ENCODE measurements at regions not wholly inside any gene's neighbourhood (a gene's known extent, or its start where the extent isn't known, plus 50 kb on each side); places are given as distances from the start of the nearest gene placed in this dataset.

DNA sequence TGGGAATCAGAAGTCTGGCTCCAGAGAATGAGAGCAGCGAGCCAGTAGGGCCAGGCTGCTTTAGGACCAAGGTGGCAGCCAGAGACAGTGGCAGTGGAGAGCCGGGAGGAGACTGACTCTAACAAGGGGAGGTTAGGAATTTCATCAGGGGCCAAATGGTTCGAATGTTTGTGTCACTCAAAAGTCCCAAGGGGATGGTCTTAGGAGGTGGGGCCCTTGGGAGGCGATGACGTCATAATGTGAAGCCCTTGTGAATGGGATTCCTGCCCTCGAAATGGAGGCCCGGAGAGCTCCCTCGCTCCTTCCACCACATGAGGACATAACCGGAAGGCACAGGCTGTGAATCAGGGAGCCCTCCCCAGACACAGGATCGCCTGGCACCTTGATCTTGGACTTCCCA, 299.7 kb downstream of the QKI start:
- TF ChIP-seq, protein P1, sequence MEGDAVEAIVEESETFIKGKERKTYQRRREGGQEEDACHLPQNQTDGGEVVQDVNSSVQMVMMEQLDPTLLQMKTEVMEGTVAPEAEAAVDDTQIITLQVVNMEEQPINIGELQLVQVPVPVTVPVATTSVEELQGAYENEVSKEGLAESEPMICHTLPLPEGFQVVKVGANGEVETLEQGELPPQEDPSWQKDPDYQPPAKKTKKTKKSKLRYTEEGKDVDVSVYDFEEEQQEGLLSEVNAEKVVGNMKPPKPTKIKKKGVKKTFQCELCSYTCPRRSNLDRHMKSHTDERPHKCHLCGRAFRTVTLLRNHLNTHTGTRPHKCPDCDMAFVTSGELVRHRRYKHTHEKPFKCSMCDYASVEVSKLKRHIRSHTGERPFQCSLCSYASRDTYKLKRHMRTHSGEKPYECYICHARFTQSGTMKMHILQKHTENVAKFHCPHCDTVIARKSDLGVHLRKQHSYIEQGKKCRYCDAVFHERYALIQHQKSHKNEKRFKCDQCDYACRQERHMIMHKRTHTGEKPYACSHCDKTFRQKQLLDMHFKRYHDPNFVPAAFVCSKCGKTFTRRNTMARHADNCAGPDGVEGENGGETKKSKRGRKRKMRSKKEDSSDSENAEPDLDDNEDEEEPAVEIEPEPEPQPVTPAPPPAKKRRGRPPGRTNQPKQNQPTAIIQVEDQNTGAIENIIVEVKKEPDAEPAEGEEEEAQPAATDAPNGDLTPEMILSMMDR (IDR thresholded peaks at IDR 0.05; ENCODE audit: low read depth, low read length, missing control alignments): no peak
- H3K4me3 ChIP-seq (replicated peaks; ENCODE audit: low read depth, low read length): no peak overlapping the region
- no peak for DNase-seq (ENCODE audit: extremely low read depth, low read depth)

DNA sequence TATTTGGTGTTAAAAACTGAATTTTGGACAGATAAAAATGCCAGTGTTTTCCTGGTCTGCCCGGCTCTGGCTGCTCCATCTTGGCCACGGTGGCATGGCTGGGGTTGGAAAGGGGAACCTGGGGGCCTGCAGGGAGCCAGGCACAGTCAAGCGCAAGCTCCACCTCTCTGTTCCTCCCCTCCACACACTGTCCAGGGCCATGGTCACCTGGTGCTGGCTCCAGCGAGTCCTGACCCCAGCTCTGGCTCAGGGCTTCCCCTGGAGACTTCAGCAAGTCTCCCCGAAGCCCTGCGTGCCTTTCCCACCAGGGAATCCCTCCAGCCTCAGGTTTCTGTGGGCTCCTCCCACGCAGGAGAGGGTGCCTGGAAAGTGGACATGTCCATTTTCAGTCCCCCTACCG, 298.5 kb downstream of the QKI start:
- TF ChIP-seq, protein P1 (IDR thresholded peaks at IDR 0.05; ENCODE audit: low read depth, low read length, missing control alignments): no peak
- no peak for DNase-seq (ENCODE audit: extremely low read depth, low read depth)
- H3K4me3 ChIP-seq (replicated peaks; ENCODE audit: low read depth, low read length): no peak overlapping the region

DNA sequence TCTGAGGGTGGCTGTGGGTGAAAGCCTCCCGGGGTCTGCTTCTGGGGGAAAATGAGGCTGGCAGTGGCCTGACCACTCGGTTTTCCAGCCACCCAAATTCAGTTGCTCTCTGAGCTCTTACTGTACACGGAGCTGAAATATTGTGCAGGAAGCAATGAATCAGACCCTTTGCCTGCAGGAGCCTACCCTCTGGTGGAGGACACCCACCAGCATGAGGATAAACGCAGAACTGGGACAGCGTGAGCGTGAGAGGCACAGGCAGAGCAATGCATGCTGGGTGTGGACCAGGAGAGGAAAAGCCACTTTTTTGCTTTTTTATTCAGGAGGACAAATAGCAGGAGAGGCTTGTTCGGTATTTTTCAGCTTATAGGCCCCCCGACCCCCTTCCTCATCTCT, 298.0 kb downstream of the QKI start:
- H3K4me3 ChIP-seq (replicated peaks; ENCODE audit: low read depth, low read length): no peak overlapping the region
- no peak for DNase-seq (ENCODE audit: extremely low read depth, low read depth)
- TF ChIP-seq, protein P1 (IDR thresholded peaks at IDR 0.05; ENCODE audit: low read depth, low read length, missing control alignments): no peak

DNA sequence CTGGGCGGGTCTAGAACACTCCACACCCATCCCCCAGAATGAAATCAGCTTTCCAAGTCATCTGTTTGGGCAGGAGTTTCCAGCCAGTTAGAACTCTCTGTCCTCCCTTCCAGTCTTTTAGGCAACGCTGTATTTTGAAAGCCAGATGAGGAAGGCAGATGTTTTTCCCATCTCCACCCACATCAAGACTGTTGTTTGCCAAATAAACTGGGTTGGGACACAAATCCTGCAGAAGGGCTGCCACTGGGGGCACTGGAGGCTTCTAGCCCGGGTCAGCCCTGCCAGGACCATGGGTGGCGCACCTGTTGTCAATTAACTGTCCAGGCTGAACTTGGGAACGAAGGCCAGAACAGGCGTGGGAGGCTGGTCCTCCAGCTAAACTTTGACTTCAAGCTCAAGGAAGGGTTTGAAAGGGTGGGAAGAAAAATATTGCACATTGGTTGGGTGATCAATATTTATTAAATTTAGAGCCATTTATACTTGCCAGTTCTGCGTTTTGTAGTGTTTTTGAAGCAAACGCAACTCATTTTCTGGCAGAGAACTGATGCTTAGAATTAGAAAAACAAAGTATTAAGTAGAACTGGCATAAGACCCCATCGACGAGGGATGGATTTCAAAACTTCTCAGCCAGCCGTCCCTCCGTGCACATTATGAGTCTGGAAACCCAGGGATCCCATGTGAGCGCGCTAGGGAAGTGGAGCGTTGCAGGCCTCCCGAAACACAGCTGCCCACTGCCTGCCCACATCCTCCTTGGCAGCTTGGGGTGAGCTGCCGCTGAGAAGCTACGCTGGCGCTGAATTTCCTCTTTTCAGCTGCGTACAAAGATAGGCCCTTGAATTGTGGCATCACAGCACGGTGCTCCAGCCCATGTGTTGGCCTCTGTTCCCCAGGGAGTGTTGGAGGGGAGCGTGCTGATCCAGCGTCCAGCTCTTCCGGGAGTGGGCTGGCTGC, 297.4 kb downstream of the QKI start:
- DNase-seq (ENCODE audit: extremely low read depth, low read depth): peak; percentile 59
- TF ChIP-seq, protein P1 (IDR thresholded peaks at IDR 0.05; ENCODE audit: low read depth, low read length, missing control alignments): peak; percentile 41
- H3K4me3 ChIP-seq (replicated peaks; ENCODE audit: low read depth, low read length): no peak overlapping the region

DNA sequence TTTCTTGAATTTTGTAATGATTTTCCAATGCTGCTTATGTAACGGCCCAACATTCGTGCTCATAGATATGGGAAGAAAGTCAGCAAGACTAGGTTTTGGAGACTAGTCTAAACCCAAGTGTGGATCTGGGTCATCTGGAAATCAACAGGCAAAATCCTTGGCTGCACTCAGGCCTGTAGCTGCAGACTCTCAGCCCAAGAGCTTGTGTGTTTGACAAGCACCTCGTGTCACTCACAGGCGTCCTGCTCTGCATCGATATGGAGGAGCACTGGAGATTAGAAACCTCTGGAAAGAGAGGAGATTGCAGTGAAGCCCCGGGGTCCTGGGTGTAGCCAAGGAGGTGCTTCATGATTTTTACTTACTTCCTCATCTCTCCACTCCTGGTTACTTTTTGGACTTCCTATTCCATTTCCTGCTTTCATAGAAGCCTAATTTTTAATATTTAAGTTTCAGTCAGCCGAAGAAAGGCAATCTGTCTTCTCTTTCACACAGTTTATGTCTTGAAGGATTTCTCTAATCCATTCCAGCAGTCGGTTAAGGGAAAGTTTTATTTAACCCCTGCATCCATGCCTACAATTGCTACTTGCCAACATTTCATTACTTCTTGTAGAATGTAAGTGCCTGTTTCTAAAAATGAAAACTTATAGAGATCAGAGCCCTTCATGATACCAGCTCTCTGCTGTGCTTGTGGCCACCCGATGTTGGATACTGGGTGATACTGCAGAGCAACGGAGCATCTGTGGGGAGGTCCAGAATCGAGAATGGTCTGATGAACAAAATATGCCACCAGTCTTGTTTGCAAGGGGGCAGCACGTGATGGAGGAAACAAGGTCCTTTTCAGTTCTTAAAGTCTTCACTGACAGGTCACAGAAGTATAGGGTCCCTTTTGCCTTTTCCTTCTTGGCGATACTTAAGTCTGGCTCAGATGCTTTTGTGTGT, 296.3 kb downstream of the QKI start:
- TF ChIP-seq, protein P1 (IDR thresholded peaks at IDR 0.05; ENCODE audit: low read depth, low read length, missing control alignments): no peak
- no peak for DNase-seq (ENCODE audit: extremely low read depth, low read depth)
- no peak overlapping the region for H3K4me3 ChIP-seq (replicated peaks; ENCODE audit: low read depth, low read length)

DNA sequence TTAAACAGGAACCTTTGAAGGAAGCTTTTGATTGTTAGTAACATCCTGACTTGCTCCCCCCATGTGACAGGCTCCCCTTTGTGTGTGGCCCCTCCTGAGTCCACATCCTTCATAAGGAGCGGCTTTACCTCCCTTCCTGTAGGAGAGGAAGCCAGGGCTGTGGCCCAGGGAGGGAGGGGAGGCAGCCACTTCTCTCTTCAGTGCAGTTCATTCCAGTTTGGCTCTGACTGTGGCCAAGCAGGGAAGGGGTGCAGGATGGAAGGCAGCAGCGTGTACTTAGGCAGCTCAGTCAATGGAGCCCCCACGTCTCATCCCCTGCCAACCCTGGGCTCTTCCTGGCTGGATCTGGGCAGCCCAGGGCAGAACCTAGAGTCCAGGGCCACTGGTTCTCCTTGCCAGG, 295.2 kb downstream of the QKI start:
- DNase-seq (ENCODE audit: extremely low read depth, low read depth): no peak
- H3K4me3 ChIP-seq (replicated peaks; ENCODE audit: low read depth, low read length): no peak overlapping the region
- TF ChIP-seq, protein P1 (IDR thresholded peaks at IDR 0.05; ENCODE audit: low read depth, low read length, missing control alignments): no peak

Measured in HFF-Myc (cell line).